ENCODE measurements at regions not wholly inside any gene's neighbourhood (a gene's known extent, or its start where the extent isn't known, plus 50 kb on each side); places are given as distances from the start of the nearest gene placed in this dataset.

- no peak for TF ChIP-seq CTCF (conservative IDR thresholded peaks at IDR 0.05)
- no peak for TF ChIP-seq EZH2 (IDR thresholded peaks at IDR 0.05; ENCODE audit: low read depth)
Measured at GRCh38 chr2:17299891-17300540, 218.2 kb downstream of the RAD51AP2 start.

Data from PC-9 (cell line).